HG03159 (cell line): ENCODE measurements at regions not wholly inside any gene's neighbourhood (a gene's known extent, or its start where the extent isn't known, plus 50 kb on each side); places are given as distances from the start of the nearest gene placed in this dataset.

ENCODE experiments used
- ATAC-seq: cut with Tn5 transposase; IDR thresholded peaks from one replicate; pipeline ENCODE4 v1.9.1; 2021; ENCODE audit warnings: mild to moderate bottlenecking, moderate library complexity; ENCODE audit not compliant: unreplicated experiment

GRCh38 chr10:27451054-27451453 lies 53.0 kb upstream of the RAB18 start:
- no peak for ATAC-seq

- no peak for ATAC-seq
Measured at GRCh38 chr10:27450225-27450624, 53.9 kb upstream of the RAB18 start.

GRCh38 chr10:27449571-27449970 lies 54.5 kb upstream of the RAB18 start:
- no peak for ATAC-seq

GRCh38 chr10:27448921-27449320 lies 55.2 kb upstream of the RAB18 start:
- ATAC-seq, result no peak

- no peak for ATAC-seq
Measured at GRCh38 chr10:27447540-27447939, 56.6 kb upstream of the RAB18 start.

- ATAC-seq, result no peak
Measured at GRCh38 chr10:27446091-27446918, 57.8 kb upstream of the RAB18 start.

GRCh38 chr10:27445070-27445469 lies 59.0 kb upstream of the RAB18 start:
- ATAC-seq, result no peak

- no peak for ATAC-seq
Measured at GRCh38 chr10:27440478-27440877, 63.6 kb upstream of the RAB18 start.

GRCh38 chr10:27440021-27440420 lies 64.1 kb upstream of the RAB18 start:
- no peak for ATAC-seq

- no peak for ATAC-seq
Measured at GRCh38 chr10:27439101-27439500, 65.0 kb upstream of the RAB18 start.

- no peak for ATAC-seq
Measured at GRCh38 chr10:27437775-27438174, 66.3 kb upstream of the RAB18 start.

- ATAC-seq, result no peak
Measured at GRCh38 chr10:27436710-27437109, 67.4 kb upstream of the RAB18 start.

GRCh38 chr10:27433976-27434375 lies 70.1 kb upstream of the RAB18 start:
- ATAC-seq, result no peak

- ATAC-seq, result no peak
Measured at GRCh38 chr10:27426948-27427467, 77.1 kb upstream of the RAB18 start.

- ATAC-seq, result no peak
Measured at GRCh38 chr10:27413831-27414348, 90.2 kb upstream of the RAB18 start.

GRCh38 chr10:27413387-27413786 lies 90.7 kb upstream of the RAB18 start:
- ATAC-seq, result no peak

- no peak for ATAC-seq
Measured at GRCh38 chr10:27410153-27410552, 94.0 kb upstream of the RAB18 start.

GRCh38 chr10:27407271-27407670 lies 96.8 kb upstream of the RAB18 start:
- no peak for ATAC-seq

GRCh38 chr10:27399871-27400270 lies 104.2 kb upstream of the RAB18 start:
- ATAC-seq, result no peak

- ATAC-seq, result no peak
Measured at GRCh38 chr10:27393961-27394360, 110.1 kb upstream of the RAB18 start.

- no peak for ATAC-seq
Measured at GRCh38 chr10:27392606-27393005, 111.5 kb upstream of the RAB18 start.

GRCh38 chr10:27391916-27392315 lies 112.2 kb upstream of the RAB18 start:
- no peak for ATAC-seq
